ENCODE measurements at regions not wholly inside any gene's neighbourhood (a gene's known extent, or its start where the extent isn't known, plus 50 kb on each side); places are given as distances from the start of the nearest gene placed in this dataset.

DNA sequence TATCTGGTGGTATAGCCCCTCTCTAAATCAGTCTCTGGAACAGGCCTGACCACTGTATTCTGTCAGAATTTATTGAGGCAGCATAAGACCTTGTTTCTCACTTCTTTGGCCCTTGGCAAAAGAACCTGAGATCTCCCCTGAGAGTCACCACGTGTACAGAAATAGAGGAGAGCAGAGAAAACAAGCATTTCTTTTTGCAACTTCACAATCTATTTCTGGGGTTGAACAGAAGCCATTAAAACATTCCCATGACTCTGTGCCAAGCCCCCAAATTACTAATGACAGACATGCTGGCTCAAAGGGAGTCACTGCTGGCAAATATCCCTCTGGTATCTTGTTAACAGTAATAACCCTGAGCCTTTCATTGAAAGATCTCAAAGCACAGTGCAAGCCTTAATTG, 395.3 kb downstream of the MAFB start (continued):
- TF ChIP-seq POLR2AphosphoS5 (IDR thresholded peaks at IDR 0.05; ENCODE audit: low read depth) = no peak

DNA sequence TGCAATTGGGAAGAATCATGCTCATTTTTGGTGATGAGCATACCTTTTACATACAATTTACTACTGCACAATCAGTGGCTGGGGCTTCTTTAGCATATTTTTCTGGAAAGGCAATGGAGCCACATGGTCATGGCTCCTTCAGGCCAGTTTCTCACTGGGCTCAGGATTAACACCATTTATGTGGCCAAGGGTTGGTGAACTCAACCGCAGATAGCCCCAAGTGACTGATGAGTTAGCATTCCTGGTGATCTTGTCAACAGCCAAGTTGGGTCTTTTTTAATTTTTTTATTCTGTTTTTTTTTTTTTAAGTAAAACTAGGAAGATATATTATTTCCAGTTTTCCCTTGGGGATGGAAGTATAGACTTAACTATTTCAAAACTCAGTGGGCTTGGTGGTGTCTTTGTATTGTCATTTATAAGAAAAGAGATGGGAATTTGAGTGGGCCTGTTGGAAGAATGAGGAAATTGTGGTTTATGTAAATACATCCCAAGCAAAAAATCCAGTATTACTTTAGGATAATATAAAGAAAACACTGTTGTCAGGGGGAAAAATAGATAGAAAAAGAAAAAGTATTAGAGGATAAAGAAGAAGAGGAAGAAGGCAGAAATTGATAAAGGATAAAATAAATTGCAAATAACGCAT, 397.4 kb downstream of the MAFB start:
- Mint-ChIP-seq H3K36me3 (ENCODE audit: low read depth) (no peaks in the 10 kb centered on the region), H3K27me3 (ENCODE audit: insufficient read depth, low read depth, poor library complexity) (no peaks in the 10 kb centered on the region), H3K4me1 (peaks cover 33% of the 10 kb centered on the region), H3K27ac (no peak overlapping the region), H3K4me3 (no peak overlapping the region), H3K9me3 (no peaks in the 10 kb centered on the region)
- DNase-seq (ENCODE audit: low spot score) = no peak
- no peak overlapping the region for H3K4me2 ChIP-seq
- peaks cover 9% of the 10 kb centered on the region for H3K9me2 ChIP-seq (ENCODE audit: insufficient read depth)
- TF ChIP-seq, protein P1, sequence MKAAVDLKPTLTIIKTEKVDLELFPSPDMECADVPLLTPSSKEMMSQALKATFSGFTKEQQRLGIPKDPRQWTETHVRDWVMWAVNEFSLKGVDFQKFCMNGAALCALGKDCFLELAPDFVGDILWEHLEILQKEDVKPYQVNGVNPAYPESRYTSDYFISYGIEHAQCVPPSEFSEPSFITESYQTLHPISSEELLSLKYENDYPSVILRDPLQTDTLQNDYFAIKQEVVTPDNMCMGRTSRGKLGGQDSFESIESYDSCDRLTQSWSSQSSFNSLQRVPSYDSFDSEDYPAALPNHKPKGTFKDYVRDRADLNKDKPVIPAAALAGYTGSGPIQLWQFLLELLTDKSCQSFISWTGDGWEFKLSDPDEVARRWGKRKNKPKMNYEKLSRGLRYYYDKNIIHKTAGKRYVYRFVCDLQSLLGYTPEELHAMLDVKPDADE (IDR thresholded peaks at IDR 0.05) = no peak
- TF ChIP-seq ZNF114 (CRISPR knock-in tag; IDR thresholded peaks at IDR 0.05) = no peak
- TF ChIP-seq CREB1 (CRISPR knock-in tag; IDR thresholded peaks at IDR 0.05; ENCODE audit: low read depth) = no peak
- TF ChIP-seq, protein P2, sequence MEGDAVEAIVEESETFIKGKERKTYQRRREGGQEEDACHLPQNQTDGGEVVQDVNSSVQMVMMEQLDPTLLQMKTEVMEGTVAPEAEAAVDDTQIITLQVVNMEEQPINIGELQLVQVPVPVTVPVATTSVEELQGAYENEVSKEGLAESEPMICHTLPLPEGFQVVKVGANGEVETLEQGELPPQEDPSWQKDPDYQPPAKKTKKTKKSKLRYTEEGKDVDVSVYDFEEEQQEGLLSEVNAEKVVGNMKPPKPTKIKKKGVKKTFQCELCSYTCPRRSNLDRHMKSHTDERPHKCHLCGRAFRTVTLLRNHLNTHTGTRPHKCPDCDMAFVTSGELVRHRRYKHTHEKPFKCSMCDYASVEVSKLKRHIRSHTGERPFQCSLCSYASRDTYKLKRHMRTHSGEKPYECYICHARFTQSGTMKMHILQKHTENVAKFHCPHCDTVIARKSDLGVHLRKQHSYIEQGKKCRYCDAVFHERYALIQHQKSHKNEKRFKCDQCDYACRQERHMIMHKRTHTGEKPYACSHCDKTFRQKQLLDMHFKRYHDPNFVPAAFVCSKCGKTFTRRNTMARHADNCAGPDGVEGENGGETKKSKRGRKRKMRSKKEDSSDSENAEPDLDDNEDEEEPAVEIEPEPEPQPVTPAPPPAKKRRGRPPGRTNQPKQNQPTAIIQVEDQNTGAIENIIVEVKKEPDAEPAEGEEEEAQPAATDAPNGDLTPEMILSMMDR (conservative IDR thresholded peaks at IDR 0.05; ENCODE audit: low read depth in 2 of 2) = no peak
- no peak for TF ChIP-seq EZH2phosphoT487 (IDR thresholded peaks at IDR 0.05; ENCODE audit: unreplicated experiment)
- TF ChIP-seq EZH2 (IDR thresholded peaks at IDR 0.05; ENCODE audit: low read depth, unreplicated experiment) = no peak
- no peak for TF ChIP-seq JUNB (IDR thresholded peaks at IDR 0.05; ENCODE audit: unreplicated experiment)
- no peak for TF ChIP-seq NANOG (IDR thresholded peaks at IDR 0.05; ENCODE audit: borderline replicate concordance)
- no peak for TF ChIP-seq STAT1 (IDR thresholded peaks at IDR 0.05; ENCODE audit: unreplicated experiment)
- TF ChIP-seq ZNF331 (CRISPR knock-in tag; IDR thresholded peaks at IDR 0.05; ENCODE audit: low read depth) = no peak
- TF ChIP-seq, protein P3, sequence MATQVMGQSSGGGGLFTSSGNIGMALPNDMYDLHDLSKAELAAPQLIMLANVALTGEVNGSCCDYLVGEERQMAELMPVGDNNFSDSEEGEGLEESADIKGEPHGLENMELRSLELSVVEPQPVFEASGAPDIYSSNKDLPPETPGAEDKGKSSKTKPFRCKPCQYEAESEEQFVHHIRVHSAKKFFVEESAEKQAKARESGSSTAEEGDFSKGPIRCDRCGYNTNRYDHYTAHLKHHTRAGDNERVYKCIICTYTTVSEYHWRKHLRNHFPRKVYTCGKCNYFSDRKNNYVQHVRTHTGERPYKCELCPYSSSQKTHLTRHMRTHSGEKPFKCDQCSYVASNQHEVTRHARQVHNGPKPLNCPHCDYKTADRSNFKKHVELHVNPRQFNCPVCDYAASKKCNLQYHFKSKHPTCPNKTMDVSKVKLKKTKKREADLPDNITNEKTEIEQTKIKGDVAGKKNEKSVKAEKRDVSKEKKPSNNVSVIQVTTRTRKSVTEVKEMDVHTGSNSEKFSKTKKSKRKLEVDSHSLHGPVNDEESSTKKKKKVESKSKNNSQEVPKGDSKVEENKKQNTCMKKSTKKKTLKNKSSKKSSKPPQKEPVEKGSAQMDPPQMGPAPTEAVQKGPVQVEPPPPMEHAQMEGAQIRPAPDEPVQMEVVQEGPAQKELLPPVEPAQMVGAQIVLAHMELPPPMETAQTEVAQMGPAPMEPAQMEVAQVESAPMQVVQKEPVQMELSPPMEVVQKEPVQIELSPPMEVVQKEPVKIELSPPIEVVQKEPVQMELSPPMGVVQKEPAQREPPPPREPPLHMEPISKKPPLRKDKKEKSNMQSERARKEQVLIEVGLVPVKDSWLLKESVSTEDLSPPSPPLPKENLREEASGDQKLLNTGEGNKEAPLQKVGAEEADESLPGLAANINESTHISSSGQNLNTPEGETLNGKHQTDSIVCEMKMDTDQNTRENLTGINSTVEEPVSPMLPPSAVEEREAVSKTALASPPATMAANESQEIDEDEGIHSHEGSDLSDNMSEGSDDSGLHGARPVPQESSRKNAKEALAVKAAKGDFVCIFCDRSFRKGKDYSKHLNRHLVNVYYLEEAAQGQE (IDR thresholded peaks at IDR 0.05; ENCODE audit: unreplicated experiment) = no peak
- TF ChIP-seq, protein P4, sequence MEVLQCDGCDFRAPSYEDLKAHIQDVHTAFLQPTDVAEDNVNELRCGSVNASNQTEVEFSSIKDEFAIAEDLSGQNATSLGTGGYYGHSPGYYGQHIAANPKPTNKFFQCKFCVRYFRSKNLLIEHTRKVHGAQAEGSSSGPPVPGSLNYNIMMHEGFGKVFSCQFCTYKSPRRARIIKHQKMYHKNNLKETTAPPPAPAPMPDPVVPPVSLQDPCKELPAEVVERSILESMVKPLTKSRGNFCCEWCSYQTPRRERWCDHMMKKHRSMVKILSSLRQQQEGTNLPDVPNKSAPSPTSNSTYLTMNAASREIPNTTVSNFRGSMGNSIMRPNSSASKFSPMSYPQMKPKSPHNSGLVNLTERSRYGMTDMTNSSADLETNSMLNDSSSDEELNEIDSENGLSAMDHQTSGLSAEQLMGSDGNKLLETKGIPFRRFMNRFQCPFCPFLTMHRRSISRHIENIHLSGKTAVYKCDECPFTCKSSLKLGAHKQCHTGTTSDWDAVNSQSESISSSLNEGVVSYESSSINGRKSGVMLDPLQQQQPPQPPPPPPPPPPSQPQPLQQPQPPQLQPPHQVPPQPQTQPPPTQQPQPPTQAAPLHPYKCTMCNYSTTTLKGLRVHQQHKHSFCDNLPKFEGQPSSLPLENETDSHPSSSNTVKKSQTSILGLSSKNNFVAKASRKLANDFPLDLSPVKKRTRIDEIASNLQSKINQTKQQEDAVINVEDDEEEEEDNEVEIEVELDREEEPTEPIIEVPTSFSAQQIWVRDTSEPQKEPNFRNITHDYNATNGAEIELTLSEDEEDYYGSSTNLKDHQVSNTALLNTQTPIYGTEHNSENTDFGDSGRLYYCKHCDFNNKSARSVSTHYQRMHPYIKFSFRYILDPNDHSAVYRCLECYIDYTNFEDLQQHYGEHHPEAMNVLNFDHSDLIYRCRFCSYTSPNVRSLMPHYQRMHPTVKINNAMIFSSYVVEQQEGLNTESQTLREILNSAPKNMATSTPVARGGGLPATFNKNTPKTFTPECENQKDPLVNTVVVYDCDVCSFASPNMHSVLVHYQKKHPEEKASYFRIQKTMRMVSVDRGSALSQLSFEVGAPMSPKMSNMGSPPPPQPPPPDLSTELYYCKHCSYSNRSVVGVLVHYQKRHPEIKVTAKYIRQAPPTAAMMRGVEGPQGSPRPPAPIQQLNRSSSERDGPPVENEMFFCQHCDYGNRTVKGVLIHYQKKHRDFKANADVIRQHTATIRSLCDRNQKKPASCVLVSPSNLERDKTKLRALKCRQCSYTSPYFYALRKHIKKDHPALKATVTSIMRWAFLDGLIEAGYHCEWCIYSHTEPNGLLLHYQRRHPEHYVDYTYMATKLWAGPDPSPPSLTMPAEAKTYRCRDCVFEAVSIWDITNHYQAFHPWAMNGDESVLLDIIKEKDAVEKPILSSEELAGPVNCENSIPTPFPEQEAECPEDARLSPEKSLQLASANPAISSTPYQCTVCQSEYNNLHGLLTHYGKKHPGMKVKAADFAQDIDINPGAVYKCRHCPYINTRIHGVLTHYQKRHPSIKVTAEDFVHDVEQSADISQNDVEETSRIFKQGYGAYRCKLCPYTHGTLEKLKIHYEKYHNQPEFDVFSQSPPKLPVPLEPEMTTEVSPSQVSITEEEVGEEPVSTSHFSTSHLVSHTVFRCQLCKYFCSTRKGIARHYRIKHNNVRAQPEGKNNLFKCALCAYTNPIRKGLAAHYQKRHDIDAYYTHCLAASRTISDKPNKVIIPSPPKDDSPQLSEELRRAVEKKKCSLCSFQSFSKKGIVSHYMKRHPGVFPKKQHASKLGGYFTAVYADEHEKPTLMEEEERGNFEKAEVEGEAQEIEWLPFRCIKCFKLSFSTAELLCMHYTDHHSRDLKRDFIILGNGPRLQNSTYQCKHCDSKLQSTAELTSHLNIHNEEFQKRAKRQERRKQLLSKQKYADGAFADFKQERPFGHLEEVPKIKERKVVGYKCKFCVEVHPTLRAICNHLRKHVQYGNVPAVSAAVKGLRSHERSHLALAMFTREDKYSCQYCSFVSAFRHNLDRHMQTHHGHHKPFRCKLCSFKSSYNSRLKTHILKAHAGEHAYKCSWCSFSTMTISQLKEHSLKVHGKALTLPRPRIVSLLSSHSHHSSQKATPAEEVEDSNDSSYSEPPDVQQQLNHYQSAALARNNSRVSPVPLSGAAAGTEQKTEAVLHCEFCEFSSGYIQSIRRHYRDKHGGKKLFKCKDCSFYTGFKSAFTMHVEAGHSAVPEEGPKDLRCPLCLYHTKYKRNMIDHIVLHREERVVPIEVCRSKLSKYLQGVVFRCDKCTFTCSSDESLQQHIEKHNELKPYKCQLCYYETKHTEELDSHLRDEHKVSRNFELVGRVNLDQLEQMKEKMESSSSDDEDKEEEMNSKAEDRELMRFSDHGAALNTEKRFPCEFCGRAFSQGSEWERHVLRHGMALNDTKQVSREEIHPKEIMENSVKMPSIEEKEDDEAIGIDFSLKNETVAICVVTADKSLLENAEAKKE (CRISPR knock-in tag; IDR thresholded peaks at IDR 0.05) = no peak
- H2AFZ ChIP-seq = no peak overlapping the region
- H3K4me1 ChIP-seq (ENCODE audit: insufficient read depth) = peaks cover 37% of the 10 kb centered on the region
- H3K4me3 ChIP-seq = no peak overlapping the region
- no peak overlapping the region for H3K27ac ChIP-seq (ENCODE audit: low read depth)
- H3K36me3 ChIP-seq (ENCODE audit: insufficient read depth) = no peaks in the 10 kb centered on the region; the same call in 1 of the 2 replicates
- H3K27me3 ChIP-seq (ENCODE audit: insufficient read depth) = no peaks in the 10 kb centered on the region
- no peak for ATAC-seq
- H3F3A ChIP-seq (replicated peaks; ENCODE audit: low read depth) = no peaks in the 10 kb centered on the region
- H3K79me2 ChIP-seq (replicated peaks; ENCODE audit: insufficient read depth) = no peaks in the 10 kb centered on the region
- H4K20me1 ChIP-seq (replicated peaks; ENCODE audit: insufficient read depth) = no peaks in the 10 kb centered on the region
